Spleen (tissue), 7 donors: ENCODE measurements at regions not wholly inside any gene's neighbourhood (a gene's known extent, or its start where the extent isn't known, plus 50 kb on each side); places are given as distances from the start of the nearest gene placed in this dataset.

Source experiments
- CTCF ChIP-seq, 11 experiments: fragments of 200-600 bp in 7 of 11; fragments of 450-650 bp in 4 of 11; sonication (generic) in 4 of 11; IDR thresholded peaks in 8 of 11; conservative IDR thresholded peaks in 3 of 11; 1 replicate in 7 of 11; 2 replicates in 4 of 11; pipeline versions ENCODE4 v1.4.0 to v1.8.0; 2016 to 2021; ENCODE audit warnings: antibody characterized with exemption in 11 of 11, inconsistent platforms in 4 of 11, mild to moderate bottlenecking in 1 of 11
- POLR2A ChIP-seq, 3 donors: fragments of 450-650 bp; IDR thresholded peaks; one replicate each; pipeline ENCODE4 v1.5.1; 2017; ENCODE audit warnings: antibody characterized with exemption in 3 of 3, mild to moderate bottlenecking in 1 of 3
- donor health status: DM: no; HTN: no; CAD: no; lungs with moderate emphysema.
- donor health status: DM: no; HTN: no; CAD: no.
- donor health status: DM: no; HTN: no; CAD: no.

GRCh38 chr14:95449131-95449530, 67.3 kb downstream of the SYNE3 start:
- no peak for TF ChIP-seq CTCF (IDR thresholded peaks at IDR 0.05 in 8 of 11, conservative IDR thresholded peaks at IDR 0.05 in 3 of 11)
- TF ChIP-seq POLR2A (IDR thresholded peaks at IDR 0.05): no peak
